Colonic mucosa (tissue), 4 donors: ENCODE measurements at regions not wholly inside any gene's neighbourhood (a gene's known extent, or its start where the extent isn't known, plus 50 kb on each side); places are given as distances from the start of the nearest gene placed in this dataset.

Source experiments
- DNase-seq: peaks from one replicate; pipeline ENCODE4 v3.0.0-alpha.2; 2020
- H3K27ac ChIP-seq: fragments of 200-600 bp; one replicate; pipeline ENCODE4 v1.8.0; 2021
- H3K27me3 ChIP-seq: fragments of 200-600 bp; one replicate; pipeline ENCODE4 v1.8.0; 2021
- H3K36me3 ChIP-seq: fragments of 200-600 bp; one replicate; pipeline ENCODE4 v1.8.0; 2021
- H3K4me1 ChIP-seq: fragments of 200-600 bp; one replicate; pipeline ENCODE4 v1.8.0; 2021; ENCODE audit warnings: mild to moderate bottlenecking
- H3K4me3 ChIP-seq: fragments of 200-600 bp; one replicate; pipeline ENCODE4 v1.8.0; 2021
- H3K9ac ChIP-seq, 2 donors: one replicate each; pipeline ENCODE4 v1.7.0; 2013; ENCODE audit warnings: control low read depth in 2 of 2, low read depth in 2 of 2, low read length in 2 of 2
- H3K9me3 ChIP-seq: fragments of 200-600 bp; one replicate; pipeline ENCODE4 v1.8.0; 2021
- CTCF ChIP-seq: fragments of 200-600 bp; IDR thresholded peaks from one replicate; pipeline ENCODE4 v1.8.0; 2022; ENCODE audit warnings: antibody characterized with exemption, mild to moderate bottlenecking
- intact Hi-C: fragments of 100-400 bp; cut with DNase I; formaldehyde crosslinking; loops from one replicate; pipeline ENCODE4 v1.14.1; 2022
- donor health status: healthy.
- donor health status: DM: no; HTN: no; CAD: no.
- donor health status: DM: no; HTN: no; CAD: no.

- Histone ChIP-seq H3K9me3 (no peaks in the 10 kb centered on the region), H3K27me3 (no peaks in the 10 kb centered on the region), H3K9ac (no peak overlapping the region), H3K4me1 (no peaks in the 10 kb centered on the region), H3K27ac (no peak overlapping the region), H3K36me3 (no peaks in the 10 kb centered on the region), H3K4me3 (no peak overlapping the region)
- intact Hi-C loops: no loop called here
- no peak for TF ChIP-seq CTCF
- no peak for DNase-seq
These were observed 149.3 kb upstream of the FSTL4 start for GRCh38 chr5:133761632-133762031.

- H3K9me3 ChIP-seq: no peaks in the 10 kb centered on the region
- H3K27me3 ChIP-seq: no peaks in the 10 kb centered on the region
- DNase-seq: no peak
- no peaks in the 10 kb centered on the region for H3K4me1 ChIP-seq
- H3K27ac ChIP-seq: no peak overlapping the region
- intact Hi-C loops: no loop called here
- H3K36me3 ChIP-seq: no peaks in the 10 kb centered on the region
- no peak for TF ChIP-seq CTCF
- no peak overlapping the region for H3K9ac ChIP-seq
- no peak overlapping the region for H3K4me3 ChIP-seq
These were observed 148.2 kb upstream of the FSTL4 start for GRCh38 chr5:133760532-133760931.

GRCh38 chr5:133758641-133759040 lies 146.3 kb upstream of the FSTL4 start:
- no peak overlapping the region for H3K4me3 ChIP-seq
- no peak for TF ChIP-seq CTCF
- intact Hi-C loops: no loop called here
- no peak overlapping the region for H3K27ac ChIP-seq
- H3K27me3 ChIP-seq: no peaks in the 10 kb centered on the region
- DNase-seq: no peak
- no peaks in the 10 kb centered on the region for H3K4me1 ChIP-seq
- no peak overlapping the region for H3K9ac ChIP-seq
- H3K36me3 ChIP-seq: no peaks in the 10 kb centered on the region
- H3K9me3 ChIP-seq: no peaks in the 10 kb centered on the region

GRCh38 chr5:133757396-133757945 lies 145.1 kb upstream of the FSTL4 start:
- no peak for DNase-seq
- Histone ChIP-seq H3K4me1 (no peaks in the 10 kb centered on the region), H3K27me3 (no peaks in the 10 kb centered on the region), H3K36me3 (no peaks in the 10 kb centered on the region), H3K4me3 (no peak overlapping the region), H3K27ac (no peak overlapping the region), H3K9me3 (no peaks in the 10 kb centered on the region), H3K9ac (no peak overlapping the region)
- no peak for TF ChIP-seq CTCF
- intact Hi-C loops: no loop called here

- Histone ChIP-seq H3K9ac (no peak overlapping the region), H3K4me3 (no peak overlapping the region), H3K36me3 (no peaks in the 10 kb centered on the region), H3K9me3 (no peaks in the 10 kb centered on the region), H3K4me1 (no peaks in the 10 kb centered on the region), H3K27me3 (no peaks in the 10 kb centered on the region), H3K27ac (no peak overlapping the region)
- no peak for TF ChIP-seq CTCF
- no peak for DNase-seq
- intact Hi-C loops: no loop called here
These were observed 144.4 kb upstream of the FSTL4 start for GRCh38 chr5:133756756-133757155.
